ENCODE measurements at regions not wholly inside any gene's neighbourhood (a gene's known extent, or its start where the extent isn't known, plus 50 kb on each side); places are given as distances from the start of the nearest gene placed in this dataset.
"Not testable (repeated sequence)": the region's sequence is repeated elsewhere in the genome, so short reads cannot be mapped to it uniquely, and the experiment has no call there.

DNA sequence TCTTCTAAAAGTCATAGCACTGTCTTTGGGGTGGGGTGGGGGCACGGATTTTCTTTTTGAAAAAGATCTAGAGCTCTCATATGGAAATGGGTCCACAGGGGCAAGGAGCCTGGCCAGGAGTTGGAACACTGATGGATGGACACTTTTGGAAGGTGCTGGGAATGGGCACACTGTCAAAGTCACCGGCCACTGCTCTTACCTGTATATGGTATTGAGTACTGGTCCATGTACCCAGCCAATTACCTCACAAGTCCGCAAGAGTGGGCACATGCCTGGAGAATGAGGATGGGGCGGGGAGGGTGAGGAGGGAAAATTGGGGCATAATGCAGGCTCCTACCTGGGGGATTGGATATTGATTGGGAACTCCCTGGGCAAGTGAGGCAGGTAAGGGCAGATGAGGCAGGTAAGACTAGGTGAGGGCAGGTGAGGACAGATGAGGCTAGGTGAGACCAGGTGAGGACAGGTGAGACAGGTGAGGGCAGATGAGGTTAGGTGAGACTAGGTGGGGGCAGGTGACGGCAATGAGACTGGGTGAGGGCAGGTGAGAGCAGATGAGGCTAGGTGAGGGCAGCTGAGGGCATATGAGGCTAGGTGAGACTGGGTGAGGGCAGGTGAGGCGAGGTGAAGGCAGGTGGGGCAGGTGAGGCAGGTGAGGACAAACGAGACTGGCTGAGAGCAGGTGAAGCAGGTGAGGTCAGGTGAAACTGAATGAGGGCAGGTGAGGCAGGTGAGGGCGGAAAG, 167.9 kb downstream of the NRN1 start:
- no peak for DNase-seq

DNA sequence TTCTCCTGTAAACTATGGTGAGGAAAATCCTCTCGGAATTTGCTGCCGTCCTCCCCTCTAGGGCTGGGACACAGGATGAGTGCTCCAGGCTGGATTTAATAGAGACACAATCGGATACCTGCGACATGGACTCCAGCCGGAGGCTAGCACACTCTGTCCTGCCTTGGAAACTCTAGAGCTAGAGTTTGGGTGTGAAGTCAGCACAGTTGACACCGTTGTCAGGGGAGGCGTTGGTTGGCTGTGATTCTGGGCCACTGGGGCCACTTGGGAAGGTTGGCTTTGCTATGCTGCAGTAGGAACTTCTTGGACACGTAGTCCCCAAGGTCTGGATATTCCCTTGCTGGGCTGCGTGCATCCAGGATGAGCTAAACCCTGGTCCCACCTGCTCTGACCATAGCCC, 169.4 kb downstream of the NRN1 start:
- no peak for DNase-seq

DNA sequence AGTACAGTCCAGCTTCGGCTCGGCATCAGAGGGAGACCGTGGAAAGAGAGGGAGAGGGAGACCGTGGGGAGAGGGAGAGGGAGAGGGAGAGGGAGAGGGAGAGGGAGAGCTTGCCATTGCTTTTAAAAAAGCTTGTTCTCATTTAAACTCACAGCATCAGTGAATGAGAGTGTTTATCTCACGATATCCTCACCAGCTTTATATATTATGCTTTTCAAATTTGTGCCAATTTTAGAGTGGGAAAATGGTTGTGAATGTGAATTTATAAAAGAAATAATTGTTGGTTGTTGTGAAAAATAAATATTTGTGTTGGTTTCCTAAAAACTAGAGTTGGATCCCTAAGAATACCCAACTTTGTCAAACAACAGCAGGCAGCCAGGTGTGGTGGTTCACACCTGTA, 170.1 kb downstream of the NRN1 start:
- not testable (repeated sequence) for DNase-seq

DNA sequence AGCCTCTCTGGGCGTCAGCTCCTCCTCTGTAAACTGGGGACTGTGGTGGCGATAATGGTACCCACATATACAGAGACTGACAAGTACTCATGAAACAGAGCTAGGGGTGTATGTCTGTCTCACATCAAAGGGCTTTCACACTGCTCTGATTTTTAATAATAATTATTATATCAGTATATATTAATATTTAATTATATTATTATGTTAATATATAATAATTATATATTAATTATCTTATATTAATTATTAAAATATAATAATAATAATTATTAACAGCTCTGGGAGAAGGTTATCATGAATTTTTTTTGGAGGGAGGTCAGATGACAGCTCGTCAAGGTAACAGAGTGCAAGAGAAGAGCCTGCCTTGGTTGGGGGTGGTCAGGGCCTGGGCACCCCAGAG, 173.6 kb downstream of the NRN1 start:
- no peak for DNase-seq

DNA sequence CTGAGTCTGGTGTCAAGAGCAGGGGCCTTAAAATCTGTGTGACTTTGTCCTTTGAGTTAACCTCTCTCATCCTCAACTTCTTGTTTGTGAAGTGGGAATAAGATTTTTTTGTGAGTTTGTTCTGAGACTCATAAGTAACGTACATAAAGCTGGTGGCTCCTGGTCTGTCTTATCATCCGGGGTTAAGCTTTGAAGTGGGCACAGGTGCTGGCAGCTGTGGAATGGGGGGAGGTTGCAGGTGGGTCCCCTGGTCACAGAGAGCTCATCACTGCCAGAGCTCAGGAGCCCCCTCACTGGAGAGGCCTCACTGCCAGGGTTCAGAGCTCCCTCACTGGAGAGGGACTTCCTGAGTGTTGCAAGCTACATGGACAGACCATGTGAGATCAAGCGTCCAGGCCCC, 174.1 kb downstream of the NRN1 start:
- DNase-seq, result no peak

DNA sequence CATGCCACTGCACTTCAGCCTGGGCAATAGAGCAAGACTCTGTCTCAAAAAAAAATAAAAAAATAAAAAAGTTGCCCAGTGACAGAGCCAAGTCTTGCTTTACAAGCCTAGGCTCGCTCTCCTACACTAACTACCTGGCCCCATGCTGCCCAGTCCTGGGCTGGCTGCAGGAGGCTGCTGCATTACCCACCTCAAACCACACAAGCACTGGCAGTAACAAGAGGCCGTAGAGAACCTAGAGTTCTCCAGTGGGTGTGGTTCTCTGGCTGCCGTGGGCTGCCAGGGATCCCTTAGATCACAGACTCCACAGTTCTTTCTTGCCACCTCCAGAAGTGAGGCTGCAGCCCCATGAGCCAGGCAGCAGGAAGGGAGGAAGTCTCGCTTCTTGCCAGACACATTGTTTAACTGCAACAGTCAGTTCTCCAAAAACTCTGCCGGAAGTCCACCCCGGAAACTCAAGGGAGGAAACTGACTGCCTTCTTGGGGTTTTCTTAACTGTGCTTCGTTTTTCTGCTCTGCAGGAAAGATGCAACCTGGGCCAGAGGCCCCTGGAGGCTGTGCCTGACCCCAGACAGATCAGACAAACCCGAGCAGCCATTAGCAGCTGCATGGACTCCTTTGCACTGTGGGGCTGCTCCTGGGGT, 175.4 kb downstream of the NRN1 start:
- DNase-seq, result peak in 9 of 58 donors; percentile 13 to 49 (median 40)

DNA sequence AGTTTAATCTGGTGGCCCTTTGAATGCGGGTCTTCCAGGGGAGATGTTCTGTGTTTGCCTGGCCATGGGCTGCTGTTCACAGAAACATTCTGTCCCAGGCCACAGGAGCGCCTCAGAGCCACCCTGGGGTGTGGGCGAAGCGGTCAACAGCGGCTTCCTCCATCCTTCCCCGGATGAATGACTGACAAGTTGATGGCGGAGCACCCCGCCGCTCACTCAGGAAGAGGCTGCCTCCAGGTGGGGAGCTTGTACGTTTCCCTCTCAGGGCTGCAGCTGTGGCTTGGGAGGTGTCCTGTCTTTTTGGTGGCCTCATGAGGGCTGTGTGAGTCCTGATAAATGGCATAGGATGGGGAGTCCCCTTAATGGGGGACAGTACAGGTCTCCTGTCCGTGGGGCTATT, 178.4 kb downstream of the NRN1 start:
- no peak for DNase-seq

DNA sequence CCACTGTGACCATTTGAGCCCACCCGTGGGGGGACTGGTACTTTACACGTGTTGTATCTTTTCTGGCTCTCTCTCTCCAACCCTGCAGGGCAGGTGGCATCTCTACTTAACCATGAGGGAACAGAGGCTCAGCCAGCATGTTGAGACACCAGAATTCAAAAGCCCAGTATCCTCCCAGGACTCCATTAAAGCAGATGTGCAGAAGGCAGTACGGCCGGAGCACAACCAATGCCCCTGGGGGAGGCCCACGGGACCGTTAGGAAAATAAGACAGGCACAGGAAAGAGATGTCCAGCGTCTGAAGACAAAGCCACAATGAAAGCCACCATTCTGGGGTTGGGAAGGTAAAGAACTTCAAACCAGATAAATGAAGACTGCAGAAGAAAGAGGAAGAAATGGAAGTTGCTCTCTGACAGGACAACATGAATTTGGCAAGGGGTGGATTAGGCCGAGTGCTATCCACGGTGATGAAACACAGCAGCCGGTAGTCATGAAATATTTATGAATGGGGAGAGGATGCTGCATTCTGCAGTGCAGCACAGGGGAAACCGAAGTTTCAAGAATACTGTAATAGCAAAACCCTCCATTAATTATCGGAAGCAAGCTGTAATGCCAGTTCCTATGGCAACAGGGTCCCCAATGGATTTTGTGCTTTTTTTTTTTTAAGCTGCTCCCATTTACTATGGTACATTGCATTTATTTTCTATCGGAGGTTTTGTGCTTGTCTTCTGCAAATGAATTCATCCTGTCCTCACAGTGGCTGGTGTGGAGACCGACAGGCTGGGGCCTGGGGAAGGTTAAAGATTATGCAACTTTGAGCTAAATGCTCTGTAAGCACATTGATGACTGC, 179.4 kb downstream of the NRN1 start:
- peak in 1 of 58 donors; percentile 3 for DNase-seq

DNA sequence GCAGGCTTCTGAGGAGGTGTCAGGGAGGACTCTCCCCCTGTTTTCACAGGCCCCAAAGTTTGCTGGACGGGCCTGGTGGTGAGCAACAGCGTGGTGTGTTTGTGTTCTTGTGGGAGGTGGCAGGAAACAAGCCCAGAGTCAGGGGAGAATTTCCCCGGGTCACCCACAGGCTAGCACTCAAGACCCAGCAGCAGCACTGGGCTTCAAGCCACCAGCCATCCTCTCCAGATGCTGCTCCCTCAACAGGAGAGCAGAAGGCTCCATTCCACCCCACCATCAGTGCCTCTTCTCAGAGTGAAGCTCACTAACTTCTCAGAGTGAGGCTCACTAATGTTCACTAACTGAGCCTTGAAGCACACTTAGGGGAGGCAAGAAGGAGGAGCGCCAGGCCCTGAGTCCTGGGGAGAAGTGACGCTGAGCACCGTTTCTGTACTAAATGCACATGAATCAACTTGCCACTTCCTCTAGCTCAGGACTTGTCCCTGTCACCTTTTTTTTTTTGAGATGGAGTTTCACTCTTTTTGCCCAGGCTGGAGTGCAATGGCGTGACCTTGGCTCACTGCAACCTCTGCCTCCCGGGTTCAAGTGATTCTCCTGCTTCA, 182.2 kb downstream of the NRN1 start:
- not testable (repeated sequence) for DNase-seq
